Panc1 (cell line): ENCODE measurements at regions not wholly inside any gene's neighbourhood (a gene's known extent, or its start where the extent isn't known, plus 50 kb on each side); places are given as distances from the start of the nearest gene placed in this dataset.

Experiments used
- ATAC-seq: fragments of 200-7000 bp; cut with Tn5 transposase; 2 replicates; pipeline ENCODE4 v1.9.1; 2020; ENCODE audit warnings: mild to moderate bottlenecking, moderate library complexity
- BruUV-seq: library from RNA; stranded (reverse); fragments of 400-500 nt; replicated peaks from 2 replicates; lab custom pipeline; 2021; lab: Mats Ljungman, UMichigan
- CTCF ChIA-PET: fragments of 300-600 bp; sonication (Branson Sonifier 250); formaldehyde crosslinking; loops from one replicate; lab custom pipeline; 2022; ENCODE audit warnings: antibody characterized with exemption; lab: Charles Lee
- POLR2A ChIA-PET: fragments of 300-600 bp; sonication (Branson Sonifier 250); formaldehyde crosslinking; loops from one replicate; lab custom pipeline; 2022; ENCODE audit warnings: antibody characterized with exemption; lab: Charles Lee
- DNase-seq: peaks from one replicate; pipeline ENCODE4 v3.0.0-alpha.2; 2010; ENCODE audit warnings: low read depth, low spot score
- H3K27ac ChIP-seq: 2 replicates; pipeline ENCODE4 v1.5.1; 2011; ENCODE audit warnings: mild to moderate bottlenecking, low read length, inconsistent platforms
- H3K27me3 ChIP-seq: fragments of 200-500 bp; sonication (Bioruptor generic); 2 replicates; pipeline ENCODE4 v1.6.0; 2014; ENCODE audit warnings: low read length, inconsistent platforms; ENCODE audit not compliant: control insufficient read depth, insufficient read depth
- H3K36me3 ChIP-seq: fragments of 200-500 bp; sonication (Bioruptor generic); 2 replicates; pipeline ENCODE4 v1.5.1; 2014; ENCODE audit warnings: inconsistent platforms, mild to moderate bottlenecking, low read length, moderate library complexity; ENCODE audit not compliant: control insufficient read depth, insufficient read depth
- H3K4me1 ChIP-seq: 2 replicates; pipeline ENCODE4 v1.5.1; 2011; ENCODE audit warnings: inconsistent platforms, mild to moderate bottlenecking, low read length, moderate library complexity; ENCODE audit not compliant: control insufficient read depth, insufficient read depth
- H3K4me3 ChIP-seq, 2 experiments: 2 replicates each; pipeline ENCODE4 v1.5.1; 2011 to 2012; ENCODE audit warnings: low read depth in 2 of 2, low read length in 2 of 2, mild to moderate bottlenecking in 2 of 2, inconsistent platforms in 1 of 2, moderate library complexity in 1 of 2
- H3K9me3 ChIP-seq: fragments of 200-500 bp; sonication (Bioruptor generic); 2 replicates; pipeline ENCODE4 v1.5.1; 2014; ENCODE audit warnings: low read depth, mild to moderate bottlenecking, inconsistent platforms, low read length, moderate library complexity; ENCODE audit not compliant: control insufficient read depth, insufficient read depth
- CTCF ChIP-seq: fragments of 450-650 bp; IDR thresholded peaks from 2 replicates; pipeline ENCODE4 v1.5.1; 2017; ENCODE audit warnings: mild to moderate bottlenecking
- POLR2AphosphoS5 ChIP-seq: IDR thresholded peaks from 2 replicates; pipeline ENCODE4 v1.6.1; 2012; ENCODE audit warnings: mild to moderate bottlenecking, low read depth, low read length, moderate library complexity
- REST ChIP-seq, 2 experiments: IDR thresholded peaks; 2 replicates each; pipeline ENCODE4 v1.6.1; 2011 to 2012; ENCODE audit warnings: low read depth in 2 of 2, control low read depth in 1 of 2, low read length in 1 of 2, mild to moderate bottlenecking in 1 of 2, moderate library complexity in 1 of 2; ENCODE audit not compliant: insufficient read depth in 1 of 2
- SIN3A ChIP-seq: IDR thresholded peaks from 2 replicates; pipeline ENCODE4 v1.6.1; 2012; ENCODE audit warnings: low read depth, mild to moderate bottlenecking, low read length, moderate library complexity, borderline replicate concordance; ENCODE audit not compliant: insufficient read depth
- TCF7L2 ChIP-seq: IDR thresholded peaks from 2 replicates; pipeline ENCODE4 v1.6.1; 2011; ENCODE audit warnings: mild to moderate bottlenecking, low read depth, low read length, inconsistent platforms
- in situ Hi-C: cut with HindIII; loops from 2 replicates; pipeline ENCODE4 v1.10.0; 2016; ENCODE audit warnings: low sequenced_read_pairs, low pct_unique_long_range_greater_than_20kb
- intact Hi-C: fragments of 100-400 bp; cut with micrococcal nuclease; formaldehyde crosslinking; loops from one replicate; pipeline ENCODE4 v1.10.0; 2022; ENCODE audit not compliant: unreplicated experiment

- Histone ChIP-seq H3K9me3 (no peaks in the 10 kb centered on the region), H3K27me3 (no peaks in the 10 kb centered on the region), H3K4me1 (no peaks in the 10 kb centered on the region), H3K27ac (no peak overlapping the region), H3K36me3 (no peaks in the 10 kb centered on the region), H3K4me3 (no peak overlapping the region)
- in situ Hi-C loops: no loop called here
- no peak for DNase-seq
- TF ChIP-seq CTCF (no peak), SIN3A (no peak), POLR2AphosphoS5 (no peak), REST (IDR thresholded peaks at IDR 0.05; ENCODE audit: insufficient read depth in 1 of 2, low read depth in 2 of 2, low read length in 1 of 2) (no peak), TCF7L2 (no peak)
- BruUV-seq: no TSS peak
- ChIA-PET POLR2A (no interaction called here), CTCF (no interaction called here)
- no peak for ATAC-seq
- intact Hi-C loops: no loop called here
Observed at GRCh38 chr3:89971329-89971728, 863.9 kb downstream of the EPHA3 start.

- Histone ChIP-seq H3K4me3 (no peak overlapping the region), H3K36me3 (no peaks in the 10 kb centered on the region), H3K27ac (no peak overlapping the region), H3K27me3 (no peaks in the 10 kb centered on the region), H3K4me1 (no peaks in the 10 kb centered on the region), H3K9me3 (no peaks in the 10 kb centered on the region)
- no TSS peak for BruUV-seq
- TF ChIP-seq REST (IDR thresholded peaks at IDR 0.05; ENCODE audit: insufficient read depth in 1 of 2, low read depth in 2 of 2, low read length in 1 of 2): no peak
- TF ChIP-seq CTCF: no peak
- no peak for TF ChIP-seq SIN3A
- no peak for TF ChIP-seq POLR2AphosphoS5
- TF ChIP-seq TCF7L2: no peak
- DNase-seq (no peak), ATAC-seq (no peak)
- ChIA-PET POLR2A (no interaction called here), CTCF (no interaction called here)
- in situ Hi-C loops (no loop called here), intact Hi-C loops (no loop called here)
Observed at GRCh38 chr3:89973156-89973555, 865.7 kb downstream of the EPHA3 start.
